ENCODE measurements at regions not wholly inside any gene's neighbourhood (a gene's known extent, or its start where the extent isn't known, plus 50 kb on each side); places are given as distances from the start of the nearest gene placed in this dataset.

DNA sequence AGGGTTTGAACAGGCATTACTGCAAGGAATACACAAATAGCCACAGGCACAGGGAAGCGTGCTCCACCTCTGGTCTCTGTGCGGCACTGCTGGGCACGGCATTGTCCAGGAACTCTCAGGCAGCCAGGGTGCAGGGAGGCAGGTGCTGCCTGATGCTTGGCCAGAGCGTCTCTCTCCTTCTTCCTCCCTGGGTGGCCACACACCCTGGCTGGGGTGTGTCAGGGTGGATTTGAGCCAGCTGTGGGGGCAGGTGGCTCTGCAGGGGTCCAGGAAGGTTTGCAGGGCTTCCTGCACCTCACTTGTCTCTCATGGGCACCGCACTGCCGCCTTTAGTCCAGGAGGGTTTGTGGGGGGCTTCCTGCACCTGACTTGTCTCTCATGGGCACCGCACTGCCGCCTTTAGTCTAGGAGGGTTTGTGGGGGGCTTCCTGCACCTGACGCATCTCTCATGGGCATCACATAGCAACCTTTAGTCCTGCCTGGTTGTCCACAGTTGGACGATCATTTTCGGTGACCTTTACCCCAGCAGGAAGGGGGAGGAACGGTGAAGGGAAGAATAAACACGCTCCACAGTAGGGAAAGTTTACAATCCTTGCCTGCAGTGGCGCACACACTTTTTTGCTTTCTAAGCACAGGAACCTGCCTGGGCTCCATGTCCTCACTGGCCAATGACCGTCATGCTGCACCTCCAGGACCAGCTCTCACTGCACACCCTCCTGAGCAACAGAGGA lies 332.9 kb downstream of the EIPR1 start:
- Histone ChIP-seq H3K4me2 (ENCODE audit: low read depth, low read length) (no peak overlapping the region), H3K27ac (ENCODE audit: low read length) (no peak overlapping the region), H3K9me2 (replicated peaks; ENCODE audit: insufficient read depth, low read length) (no peaks in the 10 kb centered on the region), H4K20me1 (ENCODE audit: insufficient read depth, low read length) (no peaks in the 10 kb centered on the region), H3K36me3 (replicated peaks; ENCODE audit: insufficient read depth, low read length) (no peaks in the 10 kb centered on the region), H3F3A (ENCODE audit: insufficient read depth, low read length) (no peaks in the 10 kb centered on the region), H3K4me1 (ENCODE audit: low read length) (no peaks in the 10 kb centered on the region), H2AFZ (ENCODE audit: low read length) (no peak overlapping the region), H3K9me3 (replicated peaks; ENCODE audit: insufficient read depth, low read length) (no peaks in the 10 kb centered on the region), H3K4me3 (ENCODE audit: low read length) (no peak overlapping the region), H3K79me2 (ENCODE audit: low read length) (no peaks in the 10 kb centered on the region), H3K27me3 (replicated peaks; ENCODE audit: insufficient read depth, low read length) (no peaks in the 10 kb centered on the region), H3K9ac (ENCODE audit: low read length) (no peak overlapping the region)
- DNase-seq: no peak
- no peak for TF ChIP-seq EZH2phosphoT487 (IDR thresholded peaks at IDR 0.05; ENCODE audit: low read length)
- TF ChIP-seq, protein P1, sequence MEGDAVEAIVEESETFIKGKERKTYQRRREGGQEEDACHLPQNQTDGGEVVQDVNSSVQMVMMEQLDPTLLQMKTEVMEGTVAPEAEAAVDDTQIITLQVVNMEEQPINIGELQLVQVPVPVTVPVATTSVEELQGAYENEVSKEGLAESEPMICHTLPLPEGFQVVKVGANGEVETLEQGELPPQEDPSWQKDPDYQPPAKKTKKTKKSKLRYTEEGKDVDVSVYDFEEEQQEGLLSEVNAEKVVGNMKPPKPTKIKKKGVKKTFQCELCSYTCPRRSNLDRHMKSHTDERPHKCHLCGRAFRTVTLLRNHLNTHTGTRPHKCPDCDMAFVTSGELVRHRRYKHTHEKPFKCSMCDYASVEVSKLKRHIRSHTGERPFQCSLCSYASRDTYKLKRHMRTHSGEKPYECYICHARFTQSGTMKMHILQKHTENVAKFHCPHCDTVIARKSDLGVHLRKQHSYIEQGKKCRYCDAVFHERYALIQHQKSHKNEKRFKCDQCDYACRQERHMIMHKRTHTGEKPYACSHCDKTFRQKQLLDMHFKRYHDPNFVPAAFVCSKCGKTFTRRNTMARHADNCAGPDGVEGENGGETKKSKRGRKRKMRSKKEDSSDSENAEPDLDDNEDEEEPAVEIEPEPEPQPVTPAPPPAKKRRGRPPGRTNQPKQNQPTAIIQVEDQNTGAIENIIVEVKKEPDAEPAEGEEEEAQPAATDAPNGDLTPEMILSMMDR (IDR thresholded peaks at IDR 0.05; ENCODE audit: low read length): no peak
- no peak for TF ChIP-seq EZH2 (optimal IDR thresholded peaks at IDR 0.05; ENCODE audit: low read depth, low read length)

DNA sequence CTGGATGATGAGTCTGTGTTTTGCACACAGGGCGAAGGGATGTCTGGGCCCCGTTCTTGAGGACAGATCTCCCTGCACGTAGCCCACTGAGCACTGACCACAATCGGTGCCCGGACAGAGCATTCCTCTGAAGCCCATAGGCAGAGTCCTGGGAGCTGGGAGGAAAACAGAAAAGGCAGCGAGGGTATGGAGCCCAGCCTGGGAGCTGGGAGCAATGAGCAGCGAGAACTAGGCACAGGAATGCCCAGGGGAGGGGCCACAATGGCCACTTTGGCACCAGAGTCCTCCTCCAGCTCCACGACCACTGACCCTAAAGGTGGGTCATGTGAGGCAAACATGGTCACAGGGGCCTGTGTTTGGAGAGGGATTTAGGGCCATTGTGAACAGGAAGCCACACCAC lies 333.9 kb downstream of the EIPR1 start:
- no peak for DNase-seq
- Histone ChIP-seq H4K20me1 (ENCODE audit: insufficient read depth, low read length) (no peaks in the 10 kb centered on the region), H3K36me3 (replicated peaks; ENCODE audit: insufficient read depth, low read length) (no peaks in the 10 kb centered on the region), H3K27ac (ENCODE audit: low read length) (no peak overlapping the region), H3K9ac (ENCODE audit: low read length) (no peak overlapping the region), H3K79me2 (ENCODE audit: low read length) (no peaks in the 10 kb centered on the region), H3K9me2 (replicated peaks; ENCODE audit: insufficient read depth, low read length) (no peaks in the 10 kb centered on the region), H3K9me3 (replicated peaks; ENCODE audit: insufficient read depth, low read length) (no peaks in the 10 kb centered on the region), H3K4me1 (ENCODE audit: low read length) (no peaks in the 10 kb centered on the region), H3K27me3 (replicated peaks; ENCODE audit: insufficient read depth, low read length) (no peaks in the 10 kb centered on the region), H3F3A (ENCODE audit: insufficient read depth, low read length) (no peaks in the 10 kb centered on the region), H3K4me2 (ENCODE audit: low read depth, low read length) (no peak overlapping the region), H3K4me3 (ENCODE audit: low read length) (no peak overlapping the region), H2AFZ (ENCODE audit: low read length) (no peak overlapping the region)
- TF ChIP-seq EZH2phosphoT487 (IDR thresholded peaks at IDR 0.05; ENCODE audit: low read length) (no peak), EZH2 (optimal IDR thresholded peaks at IDR 0.05; ENCODE audit: low read depth, low read length) (no peak)
- TF ChIP-seq, protein P1 (IDR thresholded peaks at IDR 0.05; ENCODE audit: low read length): no peak

DNA sequence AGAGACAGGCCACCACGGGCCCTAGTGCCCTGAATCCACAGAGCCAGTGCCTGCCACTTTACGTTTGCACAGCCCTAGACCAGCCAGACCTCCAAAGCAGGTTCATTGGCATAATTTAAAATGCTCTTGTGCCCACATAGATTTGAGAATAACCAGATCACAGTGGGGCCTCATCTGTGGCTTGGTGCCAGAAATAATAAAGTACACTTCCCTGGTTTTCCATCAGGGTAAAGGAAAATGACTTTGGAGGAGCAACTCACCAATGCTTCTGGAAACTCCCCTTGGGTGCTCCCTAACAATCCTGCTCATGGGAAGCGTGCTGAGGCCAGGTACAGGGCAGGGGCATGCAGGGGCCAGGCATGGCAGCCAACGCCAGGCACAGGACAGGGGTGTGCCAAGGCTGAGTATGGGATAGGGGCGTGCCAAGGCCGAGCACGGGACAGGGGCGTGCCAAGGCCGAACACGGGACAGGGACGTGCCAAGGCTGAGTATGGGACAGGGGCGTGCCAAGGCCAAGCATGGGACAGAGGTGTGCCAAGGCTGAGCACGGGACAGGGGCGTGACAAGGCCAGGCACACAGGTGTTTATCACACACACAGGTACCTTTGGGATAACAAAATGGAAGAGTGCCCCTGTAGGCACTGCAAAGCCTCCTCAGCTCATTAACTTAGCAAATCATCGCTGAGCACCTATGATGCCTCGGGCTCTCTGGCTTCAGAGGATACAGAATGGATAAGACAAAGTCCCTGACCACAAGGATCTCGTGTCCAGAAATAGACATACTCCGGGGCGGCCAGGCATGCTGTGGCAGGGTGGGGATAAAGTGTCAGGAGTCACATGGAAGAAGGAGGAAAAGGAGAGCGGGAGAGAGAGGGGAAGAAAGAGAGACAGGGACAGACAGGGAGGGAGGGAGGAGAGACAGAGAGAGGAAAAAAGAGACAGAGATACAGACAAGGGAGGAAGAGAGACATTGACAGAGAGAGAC lies 334.7 kb downstream of the EIPR1 start:
- Histone ChIP-seq H3K4me2 (ENCODE audit: low read depth, low read length) (no peak overlapping the region), H3K9me2 (replicated peaks; ENCODE audit: insufficient read depth, low read length) (no peaks in the 10 kb centered on the region), H3K36me3 (replicated peaks; ENCODE audit: insufficient read depth, low read length) (no peaks in the 10 kb centered on the region), H4K20me1 (ENCODE audit: insufficient read depth, low read length) (no peaks in the 10 kb centered on the region), H3K9me3 (replicated peaks; ENCODE audit: insufficient read depth, low read length) (no peaks in the 10 kb centered on the region), H3K79me2 (ENCODE audit: low read length) (no peaks in the 10 kb centered on the region), H3K9ac (ENCODE audit: low read length) (no peak overlapping the region), H2AFZ (ENCODE audit: low read length) (no peak overlapping the region), H3K27ac (ENCODE audit: low read length) (no peak overlapping the region), H3K27me3 (replicated peaks; ENCODE audit: insufficient read depth, low read length) (no peaks in the 10 kb centered on the region), H3K4me3 (ENCODE audit: low read length) (no peak overlapping the region), H3K4me1 (ENCODE audit: low read length) (no peaks in the 10 kb centered on the region), H3F3A (ENCODE audit: insufficient read depth, low read length) (no peaks in the 10 kb centered on the region)
- DNase-seq: no peak
- TF ChIP-seq, protein P1 (IDR thresholded peaks at IDR 0.05; ENCODE audit: low read length): no peak
- TF ChIP-seq EZH2phosphoT487 (IDR thresholded peaks at IDR 0.05; ENCODE audit: low read length): no peak
- no peak for TF ChIP-seq EZH2 (optimal IDR thresholded peaks at IDR 0.05; ENCODE audit: low read depth, low read length)

All from MM.1S (cell line).